OCI-LY7 (cell line): ENCODE measurements at regions not wholly inside any gene's neighbourhood (a gene's known extent, or its start where the extent isn't known, plus 50 kb on each side); places are given as distances from the start of the nearest gene placed in this dataset.

ENCODE experiments used
- BruUV-seq: library from RNA; stranded (reverse); fragments of 400-500 nt; replicated peaks from 2 replicates; lab custom pipeline; 2021; lab: Mats Ljungman, UMichigan
- CTCF ChIA-PET: fragments of 300-600 bp; sonication (Branson Sonifier 250); formaldehyde crosslinking; loops from one replicate; lab custom pipeline; 2022; ENCODE audit warnings: antibody characterized with exemption; ENCODE audit not compliant: unreplicated experiment; lab: Charles Lee
- POLR2A ChIA-PET: fragments of 300-600 bp; sonication (Branson Sonifier 250); formaldehyde crosslinking; loops from one replicate; lab custom pipeline; 2022; ENCODE audit warnings: antibody characterized with exemption; lab: Charles Lee
- DNase-seq: peaks from one replicate; pipeline ENCODE4 v3.0.0-alpha.2; 2015; ENCODE audit warnings: low spot score
- H2AFZ ChIP-seq: fragments of 200-600 bp; sonication (generic), shearing (Covaris generic); 2 replicates; pipeline ENCODE4 v1.6.1; 2014; ENCODE audit warnings: mild to moderate bottlenecking, antibody characterized with exemption, low read length, moderate library complexity
- H3K27ac ChIP-seq: fragments of 200-600 bp; sonication (generic); 2 replicates; pipeline ENCODE4 v1.5.1; 2014; ENCODE audit warnings: mixed run types, low read depth, mild to moderate bottlenecking, moderate library complexity, low read length, inconsistent platforms; ENCODE audit not compliant: poor library complexity, severe bottlenecking
- H3K36me3 ChIP-seq: fragments of 200-600 bp; sonication (generic); 2 replicates; pipeline ENCODE4 v1.6.1; 2014; ENCODE audit warnings: mild to moderate bottlenecking, antibody characterized with exemption, low read length, moderate library complexity, mixed read lengths; ENCODE audit not compliant: insufficient read depth
- H3K4me1 ChIP-seq: fragments of 200-600 bp; sonication (generic); 2 replicates; pipeline ENCODE4 v1.5.1; 2014; ENCODE audit warnings: mild to moderate bottlenecking, low read length; ENCODE audit not compliant: insufficient read depth, poor library complexity, severe bottlenecking
- H3K4me2 ChIP-seq: fragments of 200-600 bp; sonication (generic); 2 replicates; pipeline ENCODE4 v1.6.1; 2014; ENCODE audit warnings: mild to moderate bottlenecking, low read length
- H3K4me3 ChIP-seq: fragments of 200-600 bp; sonication (generic); 2 replicates; pipeline ENCODE4 v1.5.1; 2014; ENCODE audit warnings: mild to moderate bottlenecking, low read depth, low read length; ENCODE audit not compliant: poor library complexity, severe bottlenecking
- H3K79me2 ChIP-seq: fragments of 200-600 bp; sonication (generic); 2 replicates; pipeline ENCODE4 v1.6.1; 2016; ENCODE audit warnings: low read depth, mild to moderate bottlenecking, low read length, moderate library complexity, mixed read lengths; ENCODE audit not compliant: insufficient read depth
- H3K9me2 ChIP-seq: fragments of 200-600 bp; sonication (generic); 2 replicates; pipeline ENCODE4 v1.6.1; 2016; ENCODE audit warnings: mild to moderate bottlenecking, low read length, mixed read lengths; ENCODE audit not compliant: insufficient read depth
- H3K9me3 ChIP-seq: fragments of 200-600 bp; sonication (generic); 2 replicates; pipeline ENCODE4 v1.6.1; 2014; ENCODE audit warnings: mild to moderate bottlenecking, mixed run types, low read length, mixed read lengths
- H4K20me1 ChIP-seq: fragments of 200-600 bp; sonication (generic); 2 replicates; pipeline ENCODE4 v1.6.1; 2014; ENCODE audit warnings: mild to moderate bottlenecking, antibody characterized with exemption, low read length, moderate library complexity, mixed read lengths; ENCODE audit not compliant: insufficient read depth
- EZH2phosphoT487 ChIP-seq: fragments of 200-600 bp; sonication (generic); IDR thresholded peaks from 2 replicates; pipeline ENCODE4 v1.6.1; 2018; ENCODE audit warnings: low read depth, borderline replicate concordance, mild to moderate bottlenecking, mixed run types, antibody characterized with exemption, low read length, moderate library complexity, mixed read lengths
- intact Hi-C: fragments of 100-400 bp; cut with micrococcal nuclease; formaldehyde crosslinking; loops from one replicate; pipeline ENCODE4 v1.10.0; 2022; ENCODE audit not compliant: unreplicated experiment
- TF ChIP-seq, protein P1 (sequence below): fragments of 200-600 bp; sonication (generic); conservative IDR thresholded peaks from 2 replicates; pipeline ENCODE4 v1.5.1; 2014; ENCODE audit warnings: mild to moderate bottlenecking, antibody characterized with exemption, low read length, moderate library complexity, mixed read lengths

- no peaks in the 10 kb centered on the region for H3K9me2 ChIP-seq
- intact Hi-C loops, result no loop called here
- POLR2A ChIA-PET, result interaction anchor here (1.5 kb wide), 1 partner anchor 13 kb away, joined by 3 read pairs; no protein-coding TSS in a partner anchor
- no peaks in the 10 kb centered on the region for H3K79me2 ChIP-seq
- no peak overlapping the region for H3K27ac ChIP-seq
- CTCF ChIA-PET, result no interaction called here
- no peaks in the 10 kb centered on the region for H3K36me3 ChIP-seq
- no peaks in the 10 kb centered on the region for H3K4me1 ChIP-seq
- H2AFZ ChIP-seq, result no peak overlapping the region
- no peak overlapping the region for H3K4me3 ChIP-seq
- DNase-seq, result no peak
- no peaks in the 10 kb centered on the region for H4K20me1 ChIP-seq
- TF ChIP-seq EZH2phosphoT487, result no peak
- TF ChIP-seq, protein P1, sequence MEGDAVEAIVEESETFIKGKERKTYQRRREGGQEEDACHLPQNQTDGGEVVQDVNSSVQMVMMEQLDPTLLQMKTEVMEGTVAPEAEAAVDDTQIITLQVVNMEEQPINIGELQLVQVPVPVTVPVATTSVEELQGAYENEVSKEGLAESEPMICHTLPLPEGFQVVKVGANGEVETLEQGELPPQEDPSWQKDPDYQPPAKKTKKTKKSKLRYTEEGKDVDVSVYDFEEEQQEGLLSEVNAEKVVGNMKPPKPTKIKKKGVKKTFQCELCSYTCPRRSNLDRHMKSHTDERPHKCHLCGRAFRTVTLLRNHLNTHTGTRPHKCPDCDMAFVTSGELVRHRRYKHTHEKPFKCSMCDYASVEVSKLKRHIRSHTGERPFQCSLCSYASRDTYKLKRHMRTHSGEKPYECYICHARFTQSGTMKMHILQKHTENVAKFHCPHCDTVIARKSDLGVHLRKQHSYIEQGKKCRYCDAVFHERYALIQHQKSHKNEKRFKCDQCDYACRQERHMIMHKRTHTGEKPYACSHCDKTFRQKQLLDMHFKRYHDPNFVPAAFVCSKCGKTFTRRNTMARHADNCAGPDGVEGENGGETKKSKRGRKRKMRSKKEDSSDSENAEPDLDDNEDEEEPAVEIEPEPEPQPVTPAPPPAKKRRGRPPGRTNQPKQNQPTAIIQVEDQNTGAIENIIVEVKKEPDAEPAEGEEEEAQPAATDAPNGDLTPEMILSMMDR, result no peak
- H3K4me2 ChIP-seq, result no peak overlapping the region
- BruUV-seq, result no TSS peak
- no peaks in the 10 kb centered on the region for H3K9me3 ChIP-seq
Observed at GRCh38 chr10:58921421-58921855, 255.0 kb upstream of the PHYHIPL start.

DNA sequence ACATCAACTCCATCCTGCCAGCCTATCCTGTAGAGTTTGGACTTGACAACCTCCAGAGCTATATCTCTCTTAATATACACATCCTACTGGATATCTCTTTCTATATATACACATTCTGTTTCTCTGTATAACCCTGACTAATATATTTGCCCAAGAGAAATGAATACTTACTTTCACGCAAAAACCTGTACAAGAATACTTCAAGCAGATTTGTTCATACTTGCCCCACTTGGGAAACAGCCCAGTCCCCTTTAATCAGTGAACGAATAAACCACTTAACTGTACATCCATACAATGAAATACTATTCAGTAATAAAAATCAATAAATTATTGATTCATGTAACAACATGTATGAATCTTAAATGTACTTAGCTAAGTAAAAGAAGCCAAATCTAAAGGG, 251.1 kb upstream of the PHYHIPL start:
- Histone ChIP-seq H4K20me1 (no peaks in the 10 kb centered on the region), H3K4me3 (no peak overlapping the region), H3K27ac (no peak overlapping the region), H3K4me2 (no peak overlapping the region), H3K79me2 (no peaks in the 10 kb centered on the region), H3K4me1 (no peaks in the 10 kb centered on the region), H2AFZ (no peak overlapping the region), H3K9me3 (no peaks in the 10 kb centered on the region), H3K9me2 (no peaks in the 10 kb centered on the region), H3K36me3 (no peaks in the 10 kb centered on the region)
- CTCF ChIA-PET, result no interaction called here
- TF ChIP-seq, protein P1, result no peak
- TF ChIP-seq EZH2phosphoT487, result no peak
- POLR2A ChIA-PET, result no interaction called here
- no peak for DNase-seq
- intact Hi-C loops, result no loop called here
- BruUV-seq, result no TSS peak

GRCh38 chr10:58930500-58930899, 245.9 kb upstream of the PHYHIPL start:
- POLR2A ChIA-PET, result no interaction called here
- no TSS peak for BruUV-seq
- DNase-seq, result no peak
- no peak overlapping the region for H3K4me3 ChIP-seq
- H2AFZ ChIP-seq, result no peak overlapping the region
- TF ChIP-seq EZH2phosphoT487, result no peak
- TF ChIP-seq, protein P1, result no peak
- no peaks in the 10 kb centered on the region for H3K9me3 ChIP-seq
- intact Hi-C loops, result no loop called here
- no peaks in the 10 kb centered on the region for H3K9me2 ChIP-seq
- no peaks in the 10 kb centered on the region for H4K20me1 ChIP-seq
- no peaks in the 10 kb centered on the region for H3K79me2 ChIP-seq
- H3K4me2 ChIP-seq, result no peak overlapping the region
- CTCF ChIA-PET, result no interaction called here
- H3K27ac ChIP-seq, result no peak overlapping the region
- no peaks in the 10 kb centered on the region for H3K4me1 ChIP-seq
- H3K36me3 ChIP-seq, result no peaks in the 10 kb centered on the region
